CD1c-positive myeloid dendritic cell (primary cell): ENCODE measurements at regions not wholly inside any gene's neighbourhood (a gene's known extent, or its start where the extent isn't known, plus 50 kb on each side); places are given as distances from the start of the nearest gene placed in this dataset.

Experiments
- DNase-seq: peaks from one replicate; pipeline ENCODE4 v3.0.0-alpha.2; 2016; ENCODE audit errors: extremely low spot score

DNA sequence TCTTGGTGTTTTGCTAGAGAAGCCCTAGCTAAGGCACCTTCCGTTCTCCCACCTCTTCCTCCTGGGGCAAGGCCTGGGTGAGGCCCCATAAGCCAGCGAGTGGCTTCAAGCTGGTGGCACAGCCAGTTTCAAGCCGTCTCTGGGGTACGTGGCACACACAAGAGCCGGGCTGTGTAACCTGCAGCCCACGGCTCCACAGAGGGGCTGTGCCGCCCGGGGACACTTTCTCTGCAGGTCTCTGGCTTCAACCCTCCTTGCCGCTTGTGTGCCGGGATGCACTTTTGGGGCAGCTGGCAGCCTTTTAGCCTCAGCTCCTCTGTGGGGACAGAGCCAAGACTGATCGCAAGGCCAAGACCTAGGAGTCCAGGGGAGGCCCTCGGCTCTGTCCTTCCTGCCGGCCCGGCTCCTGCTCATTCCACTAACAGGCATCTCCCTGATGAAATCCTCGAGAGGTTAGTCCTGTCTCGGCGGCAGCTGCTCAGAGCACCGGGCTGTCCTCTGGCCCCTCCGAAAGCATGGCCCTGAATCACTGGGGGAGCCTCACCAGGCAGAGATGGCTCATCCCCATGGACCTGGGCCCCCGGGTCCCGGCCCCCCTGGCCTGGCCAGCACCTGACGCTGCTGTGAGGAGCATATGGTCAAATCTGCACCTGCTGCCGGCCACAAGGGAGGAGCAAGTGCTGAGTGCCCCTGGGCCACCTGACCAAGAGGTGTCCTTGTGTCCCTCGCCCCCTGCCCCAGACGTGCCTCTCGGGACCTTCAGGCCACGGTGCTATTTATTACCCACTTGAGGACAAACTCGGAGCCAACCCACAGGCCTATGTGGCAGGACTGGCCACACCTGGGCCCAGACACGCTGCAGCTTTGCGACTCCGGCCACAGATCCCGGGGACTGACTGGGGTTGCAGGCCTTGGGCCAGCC is 98.5 kb downstream of the METRNL start:
- no peak for DNase-seq

DNA sequence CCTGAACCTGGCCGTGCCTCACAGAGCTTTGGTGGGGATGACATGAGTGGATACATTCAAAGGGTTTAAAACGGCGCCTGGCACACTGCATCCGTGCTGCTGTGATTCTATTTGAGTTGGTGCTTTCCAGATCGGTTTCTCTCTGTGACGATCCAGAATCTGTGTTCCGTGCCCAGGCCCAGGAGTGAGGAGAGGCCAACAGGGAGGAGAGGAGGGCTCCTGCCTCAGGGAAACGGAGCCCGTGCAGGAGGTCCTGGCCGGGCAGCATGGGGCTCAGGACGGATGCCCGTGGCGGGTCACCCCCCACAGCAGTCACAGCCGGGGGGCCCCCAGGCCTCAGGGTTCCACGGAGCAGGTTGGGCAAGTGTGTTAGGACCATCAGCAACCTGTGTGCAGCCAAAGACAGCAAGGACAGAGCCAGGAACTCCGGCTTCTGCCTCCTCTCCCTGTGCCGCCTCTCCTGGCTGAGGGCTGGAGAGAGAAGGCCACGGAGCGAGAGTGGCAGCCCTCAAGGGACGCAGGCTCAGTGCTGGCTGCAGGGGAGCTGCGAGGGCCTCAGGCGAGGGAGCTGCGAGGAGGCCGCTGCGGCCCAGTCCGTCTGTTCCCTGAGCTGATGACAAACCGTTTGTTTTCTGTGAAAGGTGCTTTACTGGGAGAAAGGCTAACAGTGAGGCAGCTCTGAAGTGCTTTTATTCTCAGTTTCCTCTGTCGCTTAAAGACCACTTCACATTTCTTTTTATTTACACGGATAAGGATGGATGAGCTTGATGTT is 99.3 kb downstream of the METRNL start:
- no peak for DNase-seq

DNA sequence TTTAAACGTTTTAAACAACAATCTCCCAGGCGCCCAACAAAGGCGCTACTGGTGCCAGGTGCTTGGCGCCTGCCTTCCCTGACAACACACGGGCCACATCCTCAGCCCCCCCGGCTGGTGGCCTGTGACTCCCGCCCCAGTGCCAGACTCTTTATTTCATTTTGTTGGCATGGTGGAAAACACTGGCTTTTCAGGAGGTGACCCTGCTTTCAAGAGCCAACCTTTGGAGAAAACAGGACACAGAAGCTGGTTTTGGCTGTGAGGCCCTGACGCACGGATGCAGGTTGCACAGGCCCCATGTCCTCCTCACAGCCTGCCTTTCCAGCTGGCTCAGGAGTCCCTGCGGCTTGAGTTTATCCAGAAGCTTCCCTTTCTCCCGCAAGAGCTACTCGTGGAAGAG is 100.0 kb downstream of the METRNL start:
- no peak for DNase-seq

DNA sequence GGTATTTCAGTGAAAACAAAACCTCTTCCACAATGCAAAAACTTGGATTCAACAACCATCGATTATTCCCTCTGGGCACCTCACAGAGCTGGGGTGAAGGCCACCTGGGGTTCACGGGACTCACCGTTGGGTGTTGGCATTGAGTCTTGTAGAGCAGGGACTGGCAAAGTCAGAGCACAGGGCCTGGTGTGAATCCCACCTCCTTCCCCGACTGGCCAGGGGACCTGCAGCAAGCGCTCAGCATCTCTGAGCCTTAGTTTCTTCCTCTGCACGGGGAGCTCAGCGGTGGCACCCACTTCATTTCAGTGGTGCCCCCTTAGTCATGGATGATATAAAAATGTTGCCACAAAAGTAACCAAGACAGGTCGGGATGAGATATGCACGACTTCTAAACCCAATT is 100.4 kb downstream of the METRNL start:
- DNase-seq, result no peak

DNA sequence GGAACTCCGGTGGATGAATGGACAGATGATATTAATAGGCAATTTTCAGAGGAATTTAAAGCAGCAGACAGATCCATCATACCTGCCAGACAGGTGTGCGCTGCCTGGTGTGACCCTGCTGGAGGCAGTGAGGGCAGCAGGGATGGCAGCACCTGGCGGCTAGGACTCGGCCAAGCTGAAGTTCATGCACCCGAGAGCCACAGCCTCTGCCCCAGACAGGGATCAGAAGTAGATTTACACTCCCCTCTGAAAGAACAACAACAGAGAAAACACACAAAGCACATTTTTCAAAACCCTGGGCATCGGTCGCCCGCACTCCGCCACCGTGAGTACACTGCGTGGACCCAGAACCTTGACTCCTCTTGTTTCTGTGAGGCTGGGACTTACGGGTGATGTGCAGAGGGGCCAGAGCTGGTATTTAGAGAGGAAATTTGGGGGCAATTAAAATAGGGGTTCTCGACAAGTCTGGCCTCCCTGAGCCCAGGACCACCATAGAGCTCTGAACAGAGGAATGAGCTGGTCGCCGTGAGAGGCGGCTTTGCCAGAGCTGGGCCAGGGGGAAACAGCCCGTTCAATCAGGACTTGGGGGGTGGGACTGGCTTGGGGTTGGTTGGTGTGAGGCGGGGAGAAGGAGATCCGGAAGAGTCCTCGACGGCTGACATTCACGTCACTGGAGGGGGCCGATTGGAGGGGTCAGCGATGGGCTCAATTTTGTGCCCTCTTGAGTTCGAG is 101.0 kb downstream of the METRNL start:
- DNase-seq, result no peak

DNA sequence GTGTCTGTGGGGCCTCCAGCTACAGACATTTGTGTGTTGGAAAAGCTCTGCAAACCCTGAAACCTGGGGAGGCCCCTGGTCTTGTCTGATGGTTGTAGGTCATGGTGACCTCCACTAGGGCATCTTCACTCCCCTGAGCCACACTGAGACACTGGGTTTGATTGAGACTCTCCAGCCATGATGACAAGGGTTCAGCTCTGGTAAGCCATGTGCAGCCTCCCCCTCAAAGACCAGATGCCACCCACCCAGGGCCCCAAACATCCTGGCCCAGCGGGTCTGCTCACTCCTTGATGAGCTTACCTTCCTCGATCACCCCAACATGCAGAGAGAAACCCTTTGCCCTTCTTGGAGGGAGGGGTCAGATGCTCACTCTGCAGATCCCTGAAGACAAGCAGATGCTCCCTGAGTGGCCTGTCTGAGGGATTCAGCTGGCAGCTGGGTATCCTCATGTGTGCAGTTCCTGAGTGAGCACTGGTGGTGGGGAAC is 101.6 kb downstream of the METRNL start:
- DNase-seq, result no peak

DNA sequence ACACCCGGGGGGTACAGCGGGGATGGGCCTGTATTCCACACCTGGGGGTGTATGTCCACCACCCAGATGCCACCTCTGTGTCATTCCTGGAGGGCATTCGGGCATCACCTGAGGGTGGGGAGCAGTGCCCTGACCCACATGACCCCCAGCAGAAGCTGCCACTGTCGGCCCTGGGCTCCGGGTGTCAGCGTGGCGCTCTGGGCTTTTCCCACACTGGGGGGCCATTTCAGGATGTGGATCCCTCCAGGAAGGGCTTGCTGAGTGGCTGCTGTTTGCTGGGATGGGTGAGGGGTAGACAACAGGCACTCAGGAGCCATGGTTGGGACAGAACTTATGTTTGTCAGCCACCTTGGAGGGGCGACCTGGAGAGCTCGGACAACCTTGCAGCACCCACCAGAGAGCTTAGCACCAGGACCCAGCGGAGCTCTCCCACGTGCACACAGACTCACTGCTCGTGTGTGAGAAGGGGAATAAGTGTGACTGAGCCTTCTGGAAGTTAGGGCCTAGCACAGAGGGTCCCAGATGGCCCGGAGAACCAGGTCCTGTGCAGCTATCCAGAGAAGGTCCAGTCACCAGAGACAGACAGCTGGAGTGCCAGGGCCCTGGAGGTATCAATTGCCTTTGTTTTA is 102.7 kb downstream of the METRNL start:
- DNase-seq, result no peak

DNA sequence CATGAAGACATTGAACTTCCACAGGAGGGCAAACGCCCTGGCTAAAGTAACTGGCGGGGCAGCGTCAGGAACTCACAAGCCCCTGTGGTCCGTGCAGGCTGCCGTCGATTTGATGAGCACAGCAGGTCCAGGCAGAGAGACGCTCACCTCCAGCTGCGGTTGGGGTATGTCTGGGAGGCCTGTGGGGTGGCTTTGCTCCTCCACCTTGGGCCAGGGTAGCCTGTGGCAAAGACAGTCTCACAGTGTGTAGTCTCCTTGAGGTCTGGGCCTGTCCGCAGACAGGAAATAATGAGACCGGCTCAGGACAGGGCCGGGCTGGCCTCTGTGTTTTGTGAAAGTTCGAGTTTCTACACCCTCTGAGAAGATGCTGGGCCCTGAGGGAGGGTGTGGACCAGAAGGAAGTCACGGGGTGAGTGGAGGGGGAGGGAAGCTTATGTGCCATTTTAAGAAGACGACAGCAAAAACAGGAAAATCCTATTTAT is 103.3 kb downstream of the METRNL start:
- DNase-seq, result peak; percentile 40

DNA sequence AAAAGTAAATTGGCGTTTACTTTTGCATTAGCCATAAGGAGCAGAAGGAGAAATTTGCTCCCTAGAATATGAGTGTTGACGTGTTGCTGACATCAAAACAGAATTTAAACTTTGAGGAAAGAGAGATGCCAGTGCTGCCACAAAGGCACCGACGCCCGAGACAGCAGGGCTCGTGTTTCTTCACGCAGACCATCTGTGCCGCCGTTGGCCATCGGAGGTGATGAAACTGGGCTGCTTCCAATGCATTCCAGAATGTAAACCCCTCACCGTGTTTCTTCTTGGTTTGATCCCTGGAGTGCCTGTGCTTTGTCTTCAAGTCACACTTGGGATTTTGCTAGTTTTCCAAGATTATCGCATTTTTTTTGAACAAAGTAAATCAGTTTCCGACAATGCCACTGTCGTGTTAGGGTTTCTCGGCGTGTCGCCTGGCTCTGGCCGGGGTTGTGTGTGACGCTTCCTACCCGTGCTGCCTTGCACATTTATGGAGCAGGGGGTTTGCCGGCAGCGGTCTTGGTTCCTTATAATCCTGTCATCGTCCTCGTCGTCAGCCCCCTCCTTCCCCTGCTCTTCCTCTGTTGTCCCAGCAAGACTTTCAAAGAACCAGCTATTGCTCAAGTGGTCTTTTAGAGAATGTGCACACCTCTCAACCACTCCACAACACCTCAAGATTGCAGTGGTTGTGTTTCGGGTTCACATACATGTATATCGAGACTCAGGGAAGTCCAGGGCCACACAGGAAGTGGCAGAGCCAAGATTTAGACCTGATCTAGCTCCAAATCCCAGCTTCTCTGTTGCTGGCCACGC is 103.9 kb downstream of the METRNL start:
- peak; percentile 29 for DNase-seq

DNA sequence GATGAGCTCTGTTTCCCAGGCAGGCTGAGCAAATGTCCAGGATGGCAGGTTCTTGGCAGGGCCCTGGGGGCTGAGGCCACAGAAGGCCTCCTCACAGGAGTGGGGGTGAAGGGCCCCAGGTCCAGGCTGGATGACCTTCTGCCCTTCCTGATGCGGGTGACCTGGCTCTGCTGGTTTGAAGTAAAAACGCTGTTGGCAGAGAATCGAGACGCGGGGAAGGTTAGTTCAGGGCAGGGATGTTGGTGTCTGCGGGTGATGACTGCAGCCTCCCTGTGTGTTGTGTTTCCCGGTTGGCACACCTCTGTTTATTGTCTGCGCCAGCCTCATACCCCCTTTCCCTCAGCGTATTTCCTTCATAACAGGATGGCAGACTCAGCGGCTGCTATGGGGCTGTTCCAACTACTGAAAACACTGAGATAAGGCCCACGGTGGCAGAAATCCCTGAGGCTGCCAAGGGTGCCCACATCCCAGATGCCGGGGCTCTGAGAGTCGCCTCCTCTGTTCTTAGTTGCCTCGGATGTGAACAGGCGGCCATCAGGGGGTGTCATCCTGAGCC is 104.6 kb downstream of the METRNL start:
- DNase-seq, result no peak

DNA sequence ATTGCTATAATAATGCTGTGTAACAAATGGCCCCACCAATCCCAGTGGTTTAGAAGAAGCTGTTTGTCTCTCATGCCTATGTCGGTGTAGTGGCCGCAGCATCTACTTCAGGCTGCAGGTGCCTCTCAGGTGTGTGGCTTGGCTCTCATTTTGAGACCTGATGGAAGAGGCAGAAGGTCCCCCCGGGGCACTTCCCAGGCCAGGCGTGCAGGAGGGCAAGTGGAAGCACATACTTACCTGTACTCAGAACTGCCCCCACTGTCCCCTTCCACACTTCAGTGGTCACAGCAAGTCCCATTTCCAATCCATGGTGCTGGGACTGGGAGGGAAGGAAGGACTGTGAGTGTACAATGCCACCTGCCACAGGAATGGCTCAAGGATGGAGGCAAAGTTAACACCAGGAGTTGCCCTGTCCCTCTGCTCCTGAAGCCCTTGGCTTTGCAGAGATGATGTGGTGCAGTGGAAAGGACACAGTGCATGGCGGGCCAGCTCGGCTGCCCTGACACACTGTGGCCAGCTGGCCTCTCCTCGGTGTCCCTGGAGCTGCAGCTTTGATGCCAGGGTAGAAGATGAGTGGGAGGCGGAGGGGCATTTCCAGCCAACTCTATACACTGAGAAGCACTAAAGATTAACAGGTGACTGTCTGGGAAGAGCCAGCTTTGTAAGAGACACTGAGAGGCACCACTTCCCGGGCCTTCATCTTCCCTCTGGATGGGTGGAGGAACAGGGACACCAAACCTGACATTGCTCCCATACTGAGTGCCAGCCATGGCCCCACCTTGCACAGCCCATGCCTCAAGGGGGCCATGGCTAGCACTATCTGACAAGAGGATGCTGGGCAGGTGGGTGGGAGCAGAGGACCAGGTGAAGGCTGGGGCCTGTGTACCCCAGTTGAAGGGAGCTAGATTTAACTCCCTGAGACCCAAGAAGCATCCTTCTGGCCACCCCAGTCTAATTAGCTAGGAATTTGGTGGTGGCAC is 105.9 kb downstream of the METRNL start:
- no peak for DNase-seq

DNA sequence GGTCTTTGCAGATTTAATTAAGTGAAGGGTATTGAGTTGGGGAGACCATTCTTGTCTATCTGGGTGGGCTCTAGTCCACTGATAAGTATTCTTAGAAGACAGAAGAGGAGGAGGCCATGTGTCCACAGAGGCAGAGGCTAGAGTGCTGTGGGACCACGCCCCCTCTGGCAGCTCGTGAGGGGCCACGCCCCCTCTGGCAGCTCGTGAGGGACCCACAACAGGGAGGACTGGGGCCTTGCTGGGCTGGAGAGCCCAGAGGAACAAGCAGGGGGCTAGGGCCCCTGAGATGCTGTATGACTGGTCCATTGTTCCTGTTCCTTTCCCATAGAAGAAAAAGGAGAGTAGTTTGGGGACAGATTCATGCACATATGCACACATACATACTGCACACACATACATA is 106.8 kb downstream of the METRNL start:
- DNase-seq, result no peak

DNA sequence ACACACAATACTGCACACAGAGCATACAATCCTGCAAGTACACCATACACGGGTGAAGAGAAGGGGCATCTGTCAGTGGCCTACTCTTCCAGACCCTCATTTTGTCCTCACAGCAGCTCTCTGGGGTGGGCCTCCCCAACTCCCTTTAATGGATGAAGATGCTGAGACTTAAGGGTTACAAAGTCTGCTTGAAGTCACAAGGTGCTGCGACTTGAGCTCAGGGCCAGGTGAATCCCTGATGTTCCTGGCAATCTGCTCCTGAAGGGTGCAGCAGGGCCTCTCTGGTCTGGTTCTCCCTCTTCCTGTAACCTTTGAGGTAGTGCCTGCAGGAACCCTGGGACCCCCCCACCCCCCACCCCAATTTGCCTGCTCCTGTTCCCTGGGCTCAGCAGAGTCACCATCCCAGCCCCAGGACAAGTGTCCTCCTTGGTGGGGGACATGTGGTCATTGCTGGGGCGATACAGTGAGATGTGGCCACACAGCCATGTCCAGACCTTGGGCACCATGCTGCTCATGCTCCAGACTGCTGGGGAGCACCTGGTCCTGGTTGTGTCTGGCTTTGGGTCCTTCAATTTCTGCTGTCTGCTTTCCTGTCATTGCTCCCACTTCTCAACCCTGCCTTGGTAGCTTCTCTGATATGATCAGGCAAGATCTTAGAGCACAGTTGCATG is 107.5 kb downstream of the METRNL start:
- no peak for DNase-seq

DNA sequence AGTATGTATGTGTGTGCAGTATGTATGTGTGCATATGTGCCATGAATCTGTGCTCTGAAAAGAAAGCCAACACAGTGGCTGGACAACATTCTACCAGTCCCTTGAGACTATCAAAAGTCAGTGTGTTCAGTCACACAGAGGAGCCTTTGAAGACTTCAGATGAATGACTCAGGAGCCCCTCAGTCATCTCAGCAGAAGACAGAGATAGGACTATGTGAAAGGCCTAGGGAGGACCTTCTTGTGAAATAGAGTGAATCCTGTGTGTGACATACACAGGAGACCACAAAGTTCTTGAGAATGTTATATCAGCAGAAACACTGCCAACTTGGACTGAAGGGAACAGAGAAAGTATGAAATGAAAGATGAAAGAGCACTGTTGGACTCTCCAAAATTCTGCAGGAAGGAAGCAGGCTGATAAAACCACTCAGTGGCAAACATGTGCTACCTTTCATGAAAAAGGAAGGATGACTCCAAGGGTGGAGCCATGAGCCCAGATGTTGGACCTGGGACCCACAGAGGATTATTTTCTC is 108.4 kb downstream of the METRNL start:
- DNase-seq, result no peak

DNA sequence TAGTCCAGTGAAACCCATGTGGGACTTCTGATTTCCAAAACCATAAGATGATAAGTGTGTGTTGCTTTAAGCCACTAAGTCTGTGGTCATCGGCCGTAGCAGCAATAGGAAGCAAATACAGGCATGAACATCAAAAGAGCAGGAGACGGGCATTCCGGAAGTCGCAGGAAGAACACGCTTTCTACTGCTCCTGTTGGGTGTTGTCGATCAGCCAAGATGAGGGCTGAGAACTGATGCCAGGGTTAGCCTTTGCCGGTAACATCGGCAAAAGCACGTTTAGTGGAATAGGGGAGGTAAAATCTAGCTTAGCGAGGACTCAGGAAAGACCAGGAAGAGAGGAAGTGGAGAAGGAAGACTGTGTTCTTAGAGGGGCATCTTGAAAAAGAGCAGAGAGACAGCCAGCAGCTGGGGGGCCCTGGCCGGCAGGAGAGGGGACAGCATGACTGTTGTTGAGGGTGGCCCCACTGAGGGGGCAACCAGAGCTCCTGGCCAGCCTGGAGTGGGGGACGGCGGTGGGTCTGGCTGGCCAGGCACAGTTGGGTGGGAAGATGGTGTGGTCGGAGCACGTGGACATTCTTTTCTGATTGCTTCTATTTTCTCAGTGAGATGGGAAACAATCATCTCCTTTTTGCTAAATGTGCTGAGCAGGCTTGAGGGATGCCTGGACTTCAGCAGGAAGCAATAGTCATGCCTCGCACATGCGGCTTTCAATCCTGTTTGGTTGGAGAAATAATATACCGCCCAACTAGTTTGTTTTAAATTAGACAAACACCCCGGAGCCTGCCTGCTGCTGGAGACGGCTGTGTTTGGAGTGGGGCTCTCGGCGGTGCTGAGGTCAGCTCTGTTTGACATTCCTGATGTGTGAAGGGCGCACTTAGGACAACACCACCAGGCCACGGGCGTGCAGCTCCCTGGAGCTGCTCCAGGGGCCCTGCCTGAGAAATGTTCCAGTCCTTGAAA is 109.9 kb downstream of the METRNL start:
- DNase-seq, result no peak

DNA sequence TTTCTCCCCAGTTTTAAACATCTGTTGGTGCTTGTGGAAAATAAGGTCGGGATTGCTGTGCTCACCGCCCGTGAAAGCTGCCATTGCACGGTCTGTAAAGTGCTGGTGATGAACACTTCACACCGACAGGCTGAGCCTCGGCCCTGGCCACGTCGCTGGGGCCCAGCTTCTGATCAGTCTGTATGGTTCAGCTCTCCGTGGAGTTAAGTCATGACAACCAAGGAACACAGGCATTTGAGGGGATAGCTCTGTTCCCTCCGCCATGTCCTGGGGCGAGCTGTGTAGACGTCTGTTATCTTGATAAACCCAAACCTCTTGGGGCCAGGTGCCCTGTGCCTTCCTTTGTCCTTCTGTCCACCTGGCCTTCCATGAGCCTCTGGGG is 110.6 kb downstream of the METRNL start:
- DNase-seq, result no peak
